Natural killer cell (primary cell): ENCODE measurements at regions not wholly inside any gene's neighbourhood (a gene's known extent, or its start where the extent isn't known, plus 50 kb on each side); places are given as distances from the start of the nearest gene placed in this dataset.

Experiments
- ATAC-seq, 3 donors: fragments of 150-1000 bp in 2 of 3; fragments of 200-7000 bp in 1 of 3; cut with Tn5 transposase; 1 replicate in 1 of 3; 2 replicates in 2 of 3; pipeline ENCODE4 v1.10.0; 2021; ENCODE audit warnings: mild to moderate bottlenecking in 2 of 3, moderate library complexity in 2 of 3
- DNase-seq, 2 donors: peaks; one replicate each; pipeline versions ENCODE4 v3.0.0 to v3.0.0-alpha.2; 2013 to 2021; ENCODE audit warnings: mixed read lengths in 1 of 2
- H3K27ac ChIP-seq: one replicate; pipeline ENCODE4 v1.5.1; 2013; ENCODE audit warnings: mild to moderate bottlenecking, low read length
- H3K27me3 ChIP-seq: one replicate; pipeline ENCODE4 v1.6.1; 2013; ENCODE audit warnings: low read length; ENCODE audit not compliant: control insufficient read depth, insufficient read depth
- H3K36me3 ChIP-seq: one replicate; pipeline ENCODE4 v1.6.1; 2013; ENCODE audit warnings: low read length; ENCODE audit not compliant: control insufficient read depth, insufficient read depth
- H3K4me1 ChIP-seq: one replicate; pipeline ENCODE4 v1.6.1; 2013; ENCODE audit warnings: low read length; ENCODE audit not compliant: control insufficient read depth, insufficient read depth
- H3K4me3 ChIP-seq: one replicate; pipeline ENCODE4 v1.5.1; 2013; ENCODE audit warnings: low read length
- H3K9me3 ChIP-seq: one replicate; pipeline ENCODE4 v1.6.1; 2013; ENCODE audit warnings: low read length; ENCODE audit not compliant: control insufficient read depth, insufficient read depth
- H3K27ac Mint-ChIP-seq, 2 donors: one replicate each; pipeline ENCODE4 v1.8.0; 2022; ENCODE audit warnings: mild to moderate bottlenecking in 2 of 2, mixed read lengths in 2 of 2, moderate library complexity in 1 of 2
- H3K27me3 Mint-ChIP-seq, 2 donors: one replicate each; pipeline ENCODE4 v1.8.0; 2022; ENCODE audit warnings: low read depth in 2 of 2, mixed read lengths in 2 of 2
- H3K36me3 Mint-ChIP-seq: one replicate; pipeline ENCODE4 v1.8.0; 2022; ENCODE audit warnings: mixed read lengths
- H3K4me1 Mint-ChIP-seq, 2 donors: one replicate each; pipeline ENCODE4 v1.8.0; 2022; ENCODE audit warnings: mixed read lengths in 2 of 2
- H3K4me3 Mint-ChIP-seq: one replicate; pipeline ENCODE4 v1.8.0; 2022; ENCODE audit warnings: mild to moderate bottlenecking, moderate library complexity, mixed read lengths
- H3K9me3 Mint-ChIP-seq, 2 donors: one replicate each; pipeline ENCODE4 v1.8.0; 2022; ENCODE audit warnings: mixed read lengths in 2 of 2
- WGBS: methylation state at CpG from one replicate; pipeline ENCODE4 v1.1.7; 2013; ENCODE audit warnings: missing lambda C conversion rate; ENCODE audit not compliant: insufficient coverage; 5-methylcytosine and 5-hydroxymethylcytosine counted together
- intact Hi-C: fragments of 100-400 bp; cut with micrococcal nuclease; formaldehyde crosslinking; loops from one replicate; pipeline ENCODE4 v1.14.2; 2022
- TF ChIP-seq, protein P1 (sequence below): fragments of 200-600 bp; IDR thresholded peaks from one replicate; pipeline ENCODE4 v1.8.0; 2022; ENCODE audit warnings: antibody characterized with exemption

- Mint-ChIP-seq H3K4me3 (no peak overlapping the region), H3K27me3 (peaks cover 21 to 62% of the 10 kb centered on the region in 2 donors), H3K27ac (no peak overlapping the region), H3K4me1 (no peaks in the 10 kb centered on the region), H3K36me3 (no peaks in the 10 kb centered on the region), H3K9me3 (no peaks in the 10 kb centered on the region)
- Histone ChIP-seq H3K4me1 (no peaks in the 10 kb centered on the region), H3K9me3 (no peaks in the 10 kb centered on the region), H3K36me3 (no peaks in the 10 kb centered on the region), H3K4me3 (no peak overlapping the region), H3K27ac (no peak overlapping the region), H3K27me3 (no peaks in the 10 kb centered on the region)
- no peak for ATAC-seq
- WGBS: 71% methylated on average over 3 of the region's 3 CpGs
- DNase-seq: no peak
- intact Hi-C loops: no loop called here
- TF ChIP-seq, protein P1, sequence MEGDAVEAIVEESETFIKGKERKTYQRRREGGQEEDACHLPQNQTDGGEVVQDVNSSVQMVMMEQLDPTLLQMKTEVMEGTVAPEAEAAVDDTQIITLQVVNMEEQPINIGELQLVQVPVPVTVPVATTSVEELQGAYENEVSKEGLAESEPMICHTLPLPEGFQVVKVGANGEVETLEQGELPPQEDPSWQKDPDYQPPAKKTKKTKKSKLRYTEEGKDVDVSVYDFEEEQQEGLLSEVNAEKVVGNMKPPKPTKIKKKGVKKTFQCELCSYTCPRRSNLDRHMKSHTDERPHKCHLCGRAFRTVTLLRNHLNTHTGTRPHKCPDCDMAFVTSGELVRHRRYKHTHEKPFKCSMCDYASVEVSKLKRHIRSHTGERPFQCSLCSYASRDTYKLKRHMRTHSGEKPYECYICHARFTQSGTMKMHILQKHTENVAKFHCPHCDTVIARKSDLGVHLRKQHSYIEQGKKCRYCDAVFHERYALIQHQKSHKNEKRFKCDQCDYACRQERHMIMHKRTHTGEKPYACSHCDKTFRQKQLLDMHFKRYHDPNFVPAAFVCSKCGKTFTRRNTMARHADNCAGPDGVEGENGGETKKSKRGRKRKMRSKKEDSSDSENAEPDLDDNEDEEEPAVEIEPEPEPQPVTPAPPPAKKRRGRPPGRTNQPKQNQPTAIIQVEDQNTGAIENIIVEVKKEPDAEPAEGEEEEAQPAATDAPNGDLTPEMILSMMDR: no peak
These were observed 189.1 kb upstream of the UBL3 start for GRCh38 chr13:30039511-30039911.

GRCh38 chr13:30038884-30039283 is 188.5 kb upstream of the UBL3 start:
- Histone ChIP-seq H3K36me3 (no peaks in the 10 kb centered on the region), H3K27ac (no peak overlapping the region), H3K4me3 (no peak overlapping the region), H3K27me3 (no peaks in the 10 kb centered on the region), H3K4me1 (no peaks in the 10 kb centered on the region), H3K9me3 (no peaks in the 10 kb centered on the region)
- Mint-ChIP-seq H3K36me3 (no peaks in the 10 kb centered on the region), H3K27ac (no peak overlapping the region), H3K9me3 (no peaks in the 10 kb centered on the region), H3K27me3 (peaks cover 21 to 66% of the 10 kb centered on the region in 2 donors), H3K4me3 (no peak overlapping the region), H3K4me1 (no peaks in the 10 kb centered on the region)
- intact Hi-C loops: no loop called here
- DNase-seq (no peak), ATAC-seq (no peak)
- 53% methylated on average over 4 of the region's 4 CpGs for WGBS
- TF ChIP-seq, protein P1: no peak

DNA sequence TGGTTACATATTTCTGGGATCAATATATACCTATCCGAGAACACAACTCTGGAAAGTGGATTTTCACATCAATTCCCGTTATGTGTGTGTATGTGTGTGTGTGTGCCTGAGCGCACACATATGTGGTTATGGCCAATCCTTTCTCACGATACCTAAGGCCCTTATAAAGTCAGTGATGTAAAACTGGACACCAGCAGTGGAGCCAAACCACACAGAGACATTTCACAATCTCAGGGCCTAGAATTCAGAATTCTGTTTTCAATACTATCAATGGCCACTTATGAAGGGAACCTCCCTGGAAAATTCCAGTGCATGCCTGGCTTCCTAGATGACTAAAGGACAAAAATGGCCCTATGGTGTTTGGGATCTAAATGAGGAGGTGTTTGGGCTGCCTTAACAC is 187.3 kb upstream of the UBL3 start:
- TF ChIP-seq, protein P1: no peak
- no peaks in the 10 kb centered on the region for H3K9me3 Mint-ChIP-seq
- ATAC-seq (no peak), DNase-seq (no peak)
- H3K4me1 ChIP-seq: no peaks in the 10 kb centered on the region
- H3K36me3 ChIP-seq: no peaks in the 10 kb centered on the region
- no peaks in the 10 kb centered on the region for H3K27me3 ChIP-seq
- H3K27me3 Mint-ChIP-seq: peaks cover 21 to 73% of the 10 kb centered on the region in 2 donors
- H3K4me3 Mint-ChIP-seq: no peak overlapping the region
- 87% methylated on average over 4 of the region's 4 CpGs for WGBS
- no peaks in the 10 kb centered on the region for H3K36me3 Mint-ChIP-seq
- no peaks in the 10 kb centered on the region for H3K4me1 Mint-ChIP-seq
- H3K27ac ChIP-seq: no peak overlapping the region
- H3K4me3 ChIP-seq: no peak overlapping the region
- intact Hi-C loops: no loop called here
- no peak overlapping the region for H3K27ac Mint-ChIP-seq
- H3K9me3 ChIP-seq: no peaks in the 10 kb centered on the region

DNA sequence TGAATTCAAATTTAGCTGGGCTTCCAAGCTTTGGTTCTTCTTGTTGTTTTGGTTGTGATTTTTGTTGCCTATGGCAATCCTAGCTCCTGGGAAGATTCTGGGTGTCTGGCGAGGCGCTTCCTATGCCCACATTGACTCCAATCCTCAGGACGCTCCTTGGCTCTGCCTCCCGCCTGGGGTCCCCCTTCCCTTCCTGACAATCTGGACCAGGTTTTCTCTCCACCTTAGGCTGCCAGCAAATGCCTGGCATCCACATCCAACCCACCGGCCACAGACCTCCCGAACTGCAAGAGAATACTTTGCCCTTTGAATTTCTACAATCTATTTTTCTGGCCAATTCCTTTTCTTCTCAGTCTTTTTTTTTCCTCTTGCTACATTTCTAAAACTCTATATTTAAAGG is 186.9 kb upstream of the UBL3 start:
- Histone ChIP-seq H3K4me3 (no peak overlapping the region), H3K27me3 (no peaks in the 10 kb centered on the region), H3K36me3 (no peaks in the 10 kb centered on the region), H3K27ac (no peak overlapping the region), H3K9me3 (no peaks in the 10 kb centered on the region), H3K4me1 (no peaks in the 10 kb centered on the region)
- no peaks in the 10 kb centered on the region for H3K36me3 Mint-ChIP-seq
- TF ChIP-seq, protein P1: no peak
- intact Hi-C loops: no loop called here
- ATAC-seq (no peak), DNase-seq (no peak)
- no peaks in the 10 kb centered on the region for H3K4me1 Mint-ChIP-seq
- WGBS: 76% methylated on average over 6 of the region's 6 CpGs
- H3K4me3 Mint-ChIP-seq: no peak overlapping the region
- H3K9me3 Mint-ChIP-seq: no peaks in the 10 kb centered on the region
- no peak overlapping the region for H3K27ac Mint-ChIP-seq
- H3K27me3 Mint-ChIP-seq: peaks cover 21 to 73% of the 10 kb centered on the region in 2 donors
